HG03159 (cell line): ENCODE measurements at regions not wholly inside any gene's neighbourhood (a gene's known extent, or its start where the extent isn't known, plus 50 kb on each side); places are given as distances from the start of the nearest gene placed in this dataset.

Experiments used
- ATAC-seq: cut with Tn5 transposase; IDR thresholded peaks from one replicate; pipeline ENCODE4 v1.9.1; 2021; ENCODE audit warnings: mild to moderate bottlenecking, moderate library complexity; ENCODE audit not compliant: unreplicated experiment

- ATAC-seq, result no peak
Observed at GRCh38 chr6:119590066-119590465, 240.5 kb upstream of the MAN1A1 start.

GRCh38 chr6:119587537-119587936 lies 238.0 kb upstream of the MAN1A1 start:
- no peak for ATAC-seq

GRCh38 chr6:119586250-119586882 lies 236.8 kb upstream of the MAN1A1 start:
- peak; percentile 92 for ATAC-seq

- ATAC-seq, result no peak
Observed at GRCh38 chr6:119584088-119584487, 234.5 kb upstream of the MAN1A1 start.

GRCh38 chr6:119581220-119581619 lies 231.7 kb upstream of the MAN1A1 start:
- no peak for ATAC-seq

- no peak for ATAC-seq
Observed at GRCh38 chr6:119575721-119576120, 226.2 kb upstream of the MAN1A1 start.

GRCh38 chr6:119568580-119568979 lies 219.0 kb upstream of the MAN1A1 start:
- ATAC-seq, result no peak

- ATAC-seq, result no peak
Observed at GRCh38 chr6:119566546-119567260, 217.1 kb upstream of the MAN1A1 start.

GRCh38 chr6:119565893-119566292 lies 216.3 kb upstream of the MAN1A1 start:
- no peak for ATAC-seq

- no peak for ATAC-seq
Observed at GRCh38 chr6:119562168-119562567, 212.6 kb upstream of the MAN1A1 start.

- no peak for ATAC-seq
Observed at GRCh38 chr6:119559586-119559985, 210.0 kb upstream of the MAN1A1 start.

GRCh38 chr6:119557239-119557638 lies 207.7 kb upstream of the MAN1A1 start:
- no peak for ATAC-seq

- no peak for ATAC-seq
Observed at GRCh38 chr6:119552021-119552420, 202.5 kb upstream of the MAN1A1 start.

GRCh38 chr6:119547024-119547423 lies 197.5 kb upstream of the MAN1A1 start:
- ATAC-seq, result no peak

- no peak for ATAC-seq
Observed at GRCh38 chr6:119545245-119545644, 195.7 kb upstream of the MAN1A1 start.

GRCh38 chr6:119544325-119545175 lies 195.0 kb upstream of the MAN1A1 start:
- ATAC-seq, result no peak

GRCh38 chr6:119543332-119543731 lies 193.8 kb upstream of the MAN1A1 start:
- no peak for ATAC-seq

- ATAC-seq, result no peak
Observed at GRCh38 chr6:119542037-119542436, 192.5 kb upstream of the MAN1A1 start.

GRCh38 chr6:119541132-119541905 lies 191.8 kb upstream of the MAN1A1 start:
- no peak for ATAC-seq

- no peak for ATAC-seq
Observed at GRCh38 chr6:119540417-119540816, 190.9 kb upstream of the MAN1A1 start.
